ENCODE measurements at regions not wholly inside any gene's neighbourhood (a gene's known extent, or its start where the extent isn't known, plus 50 kb on each side); places are given as distances from the start of the nearest gene placed in this dataset.

DNA sequence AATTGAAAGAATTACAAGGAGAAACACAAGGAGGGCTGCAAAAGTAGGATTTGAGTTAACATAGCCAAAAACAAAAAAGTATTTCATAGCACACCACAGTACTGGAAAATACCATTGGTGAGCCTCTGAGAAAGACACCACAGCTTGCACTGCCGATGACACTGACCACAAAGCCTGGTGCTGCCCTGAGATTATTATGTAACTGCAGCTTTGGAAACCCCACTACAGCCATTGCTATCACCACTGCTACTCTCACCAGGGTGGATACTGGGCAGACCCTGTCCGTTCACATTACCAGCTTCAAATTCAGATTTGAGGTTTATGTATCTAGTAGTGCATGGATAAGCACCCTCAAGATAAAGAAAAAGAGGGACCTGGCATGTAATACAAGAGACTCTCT lies 1246.7 kb upstream of the SORCS1 start:
- no peaks in the 10 kb centered on the region for H3K4me1 ChIP-seq (ENCODE audit: insufficient read depth, poor library complexity, severe bottlenecking)
- peaks cover 2% of the 10 kb centered on the region for H3K27me3 ChIP-seq (ENCODE audit: insufficient read depth, poor library complexity, severe bottlenecking)
- TF ChIP-seq, protein P1, sequence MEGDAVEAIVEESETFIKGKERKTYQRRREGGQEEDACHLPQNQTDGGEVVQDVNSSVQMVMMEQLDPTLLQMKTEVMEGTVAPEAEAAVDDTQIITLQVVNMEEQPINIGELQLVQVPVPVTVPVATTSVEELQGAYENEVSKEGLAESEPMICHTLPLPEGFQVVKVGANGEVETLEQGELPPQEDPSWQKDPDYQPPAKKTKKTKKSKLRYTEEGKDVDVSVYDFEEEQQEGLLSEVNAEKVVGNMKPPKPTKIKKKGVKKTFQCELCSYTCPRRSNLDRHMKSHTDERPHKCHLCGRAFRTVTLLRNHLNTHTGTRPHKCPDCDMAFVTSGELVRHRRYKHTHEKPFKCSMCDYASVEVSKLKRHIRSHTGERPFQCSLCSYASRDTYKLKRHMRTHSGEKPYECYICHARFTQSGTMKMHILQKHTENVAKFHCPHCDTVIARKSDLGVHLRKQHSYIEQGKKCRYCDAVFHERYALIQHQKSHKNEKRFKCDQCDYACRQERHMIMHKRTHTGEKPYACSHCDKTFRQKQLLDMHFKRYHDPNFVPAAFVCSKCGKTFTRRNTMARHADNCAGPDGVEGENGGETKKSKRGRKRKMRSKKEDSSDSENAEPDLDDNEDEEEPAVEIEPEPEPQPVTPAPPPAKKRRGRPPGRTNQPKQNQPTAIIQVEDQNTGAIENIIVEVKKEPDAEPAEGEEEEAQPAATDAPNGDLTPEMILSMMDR (IDR thresholded peaks at IDR 0.05; ENCODE audit: poor library complexity, severe bottlenecking), result no peak
- H3K36me3 ChIP-seq (ENCODE audit: low read depth), result no peaks in the 10 kb centered on the region
- H3K9me3 ChIP-seq (ENCODE audit: severe bottlenecking), result no peaks in the 10 kb centered on the region
- H3K4me3 ChIP-seq (ENCODE audit: severe bottlenecking), result no peak overlapping the region
- no peak overlapping the region for H3K27ac ChIP-seq (ENCODE audit: poor library complexity, severe bottlenecking)
- DNase-seq (ENCODE audit: low spot score), result no peak
- ATAC-seq (ENCODE audit: low read depth), result no peak

DNA sequence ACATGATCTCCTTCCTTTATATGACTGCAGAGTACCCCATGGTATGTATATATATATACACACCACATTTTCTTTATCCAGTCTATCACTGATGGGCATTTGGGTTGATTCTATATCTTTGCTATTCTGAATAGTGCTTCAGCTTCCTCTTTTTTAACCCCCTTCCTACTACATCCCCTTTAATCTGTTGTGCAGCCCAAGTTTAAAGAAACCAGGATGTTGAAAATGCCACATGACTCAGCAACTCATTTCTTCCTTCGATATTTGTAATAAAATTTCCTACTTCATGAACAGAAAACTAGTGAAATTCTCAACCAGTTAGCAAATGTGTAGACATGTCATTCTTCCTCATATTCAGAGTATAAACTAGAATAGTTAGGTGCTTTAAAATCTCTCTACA lies 1245.7 kb upstream of the SORCS1 start:
- H3K27ac ChIP-seq (ENCODE audit: poor library complexity, severe bottlenecking), result no peak overlapping the region
- DNase-seq (ENCODE audit: low spot score), result no peak
- TF ChIP-seq, protein P1 (IDR thresholded peaks at IDR 0.05; ENCODE audit: poor library complexity, severe bottlenecking), result no peak
- H3K27me3 ChIP-seq (ENCODE audit: insufficient read depth, poor library complexity, severe bottlenecking), result peaks cover 2% of the 10 kb centered on the region
- no peak overlapping the region for H3K4me3 ChIP-seq (ENCODE audit: severe bottlenecking)
- H3K4me1 ChIP-seq (ENCODE audit: insufficient read depth, poor library complexity, severe bottlenecking), result no peaks in the 10 kb centered on the region
- no peaks in the 10 kb centered on the region for H3K9me3 ChIP-seq (ENCODE audit: severe bottlenecking)
- ATAC-seq (ENCODE audit: low read depth), result no peak
- no peaks in the 10 kb centered on the region for H3K36me3 ChIP-seq (ENCODE audit: low read depth)

DNA sequence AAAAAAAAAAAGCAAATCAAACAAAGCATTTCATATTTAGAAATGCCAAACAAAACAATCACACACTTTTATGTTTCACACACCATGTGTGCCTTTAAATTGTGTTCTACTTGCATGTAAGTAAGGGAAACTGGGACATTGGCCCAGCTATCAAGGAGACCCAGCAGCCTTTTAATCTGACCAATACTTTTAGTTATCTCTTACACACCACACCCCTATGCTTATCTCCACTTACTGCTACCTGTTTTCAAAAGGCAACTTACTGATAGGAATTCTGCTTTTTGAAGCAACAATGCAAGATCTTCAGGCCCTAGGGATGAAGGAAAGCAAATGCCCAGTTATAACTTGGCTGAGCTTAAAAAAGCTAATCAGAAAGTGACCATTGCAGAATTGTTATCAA lies 1244.8 kb upstream of the SORCS1 start:
- Histone ChIP-seq H3K4me1 (ENCODE audit: insufficient read depth, poor library complexity, severe bottlenecking) (no peaks in the 10 kb centered on the region), H3K4me3 (ENCODE audit: severe bottlenecking) (no peak overlapping the region), H3K27me3 (ENCODE audit: insufficient read depth, poor library complexity, severe bottlenecking) (peaks cover 2% of the 10 kb centered on the region), H3K36me3 (ENCODE audit: low read depth) (no peaks in the 10 kb centered on the region), H3K27ac (ENCODE audit: poor library complexity, severe bottlenecking) (no peak overlapping the region), H3K9me3 (ENCODE audit: severe bottlenecking) (no peaks in the 10 kb centered on the region)
- TF ChIP-seq, protein P1 (IDR thresholded peaks at IDR 0.05; ENCODE audit: poor library complexity, severe bottlenecking), result no peak
- ATAC-seq (ENCODE audit: low read depth) (no peak), DNase-seq (ENCODE audit: low spot score) (no peak)

DNA sequence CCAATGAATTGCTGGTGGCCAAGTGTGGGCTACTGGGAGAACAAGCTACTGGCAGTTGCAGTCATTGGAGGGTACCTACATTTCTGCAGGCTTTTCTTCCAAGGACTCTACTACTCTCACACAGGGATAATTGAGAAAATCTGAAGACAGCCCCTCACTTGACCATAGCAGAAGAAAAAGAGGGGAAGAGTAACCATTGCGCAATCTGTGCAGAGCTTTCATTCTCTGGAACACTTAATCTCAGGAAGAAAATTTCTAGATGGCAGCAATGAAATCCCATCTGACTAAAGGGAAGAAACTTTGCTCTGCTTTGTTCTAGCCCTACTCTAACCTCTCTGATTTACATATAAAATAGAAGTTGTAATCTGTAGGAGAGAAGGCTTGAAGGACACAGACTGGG lies 1239.6 kb upstream of the SORCS1 start:
- H3K36me3 ChIP-seq (ENCODE audit: low read depth), result no peaks in the 10 kb centered on the region
- no peaks in the 10 kb centered on the region for H3K27me3 ChIP-seq (ENCODE audit: insufficient read depth, poor library complexity, severe bottlenecking)
- H3K9me3 ChIP-seq (ENCODE audit: severe bottlenecking), result no peaks in the 10 kb centered on the region
- ATAC-seq (ENCODE audit: low read depth), result no peak
- H3K4me3 ChIP-seq (ENCODE audit: severe bottlenecking), result no peak overlapping the region
- TF ChIP-seq, protein P1 (IDR thresholded peaks at IDR 0.05; ENCODE audit: poor library complexity, severe bottlenecking), result no peak
- no peak overlapping the region for H3K27ac ChIP-seq (ENCODE audit: poor library complexity, severe bottlenecking)
- DNase-seq (ENCODE audit: low spot score), result no peak
- H3K4me1 ChIP-seq (ENCODE audit: insufficient read depth, poor library complexity, severe bottlenecking), result no peaks in the 10 kb centered on the region

DNA sequence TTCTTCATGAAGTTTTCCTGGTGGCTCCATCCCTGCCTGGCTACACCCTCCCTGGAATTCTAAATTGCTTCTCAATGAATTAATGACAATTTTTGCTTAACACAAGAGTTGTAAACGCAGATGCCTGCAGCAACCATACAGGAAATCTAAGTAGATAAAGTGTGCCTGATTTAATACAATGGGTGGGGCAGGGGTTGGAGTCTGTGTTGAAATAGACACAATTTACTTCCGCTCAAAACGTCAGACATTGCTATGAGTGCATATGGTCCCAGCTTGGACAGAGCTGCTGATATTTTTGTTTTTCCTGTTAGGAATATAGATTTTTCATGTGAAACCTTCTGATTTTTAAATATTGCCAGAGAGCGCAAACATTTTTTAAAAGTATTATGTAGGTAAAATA lies 1235.0 kb upstream of the SORCS1 start:
- DNase-seq (ENCODE audit: low spot score) (no peak), ATAC-seq (ENCODE audit: low read depth) (no peak)
- no peaks in the 10 kb centered on the region for H3K9me3 ChIP-seq (ENCODE audit: severe bottlenecking)
- H3K36me3 ChIP-seq (ENCODE audit: low read depth), result no peaks in the 10 kb centered on the region
- H3K4me1 ChIP-seq (ENCODE audit: insufficient read depth, poor library complexity, severe bottlenecking), result no peaks in the 10 kb centered on the region
- no peak overlapping the region for H3K4me3 ChIP-seq (ENCODE audit: severe bottlenecking)
- TF ChIP-seq, protein P1 (IDR thresholded peaks at IDR 0.05; ENCODE audit: poor library complexity, severe bottlenecking), result no peak
- no peaks in the 10 kb centered on the region for H3K27me3 ChIP-seq (ENCODE audit: insufficient read depth, poor library complexity, severe bottlenecking)
- no peak overlapping the region for H3K27ac ChIP-seq (ENCODE audit: poor library complexity, severe bottlenecking)
